ENCODE measurements at regions not wholly inside any gene's neighbourhood (a gene's known extent, or its start where the extent isn't known, plus 50 kb on each side); places are given as distances from the start of the nearest gene placed in this dataset.

DNA sequence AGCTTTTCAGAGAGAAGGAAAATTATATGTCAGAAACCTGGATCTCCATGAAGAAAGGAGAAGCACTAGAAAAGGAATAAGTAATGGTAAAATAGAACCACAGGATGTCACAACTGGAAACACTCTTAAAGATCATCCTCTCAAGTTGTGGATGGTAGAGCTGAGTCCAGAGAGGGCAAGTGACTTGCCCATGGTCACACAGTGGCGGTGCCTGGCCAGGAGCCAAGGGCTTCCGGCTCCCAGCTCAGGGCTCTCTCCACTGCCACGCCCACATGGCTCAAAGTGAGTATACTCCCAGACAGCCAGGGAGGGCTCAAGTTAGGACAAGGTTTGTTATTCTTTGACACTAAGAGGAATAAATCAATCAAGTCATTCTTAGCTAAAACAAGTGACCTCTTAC, 159.8 kb downstream of the COPRS start:
- Histone ChIP-seq H3K27me3 (ENCODE audit: control insufficient read depth in 2 of 2, insufficient read depth in 2 of 2, low read length in 2 of 2) (peaks cover 20 to 32% of the 10 kb centered on the region in 2 experiments; a peak in 4 of 5 replicates), H3K9me3 (replicated peaks; ENCODE audit: control insufficient read depth, insufficient read depth, low read depth, low read length) (no peaks in the 10 kb centered on the region), H3K4me3 (no peak overlapping the region), H3K36me3 (ENCODE audit: control insufficient read depth, insufficient read depth, low read length) (no peaks in the 10 kb centered on the region), H3K9ac (ENCODE audit: insufficient read depth in 1 of 2, low read depth in 2 of 2, low read length in 2 of 2) (no peak overlapping the region), H3K79me2 (ENCODE audit: control insufficient read depth, insufficient read depth, low read length) (no peaks in the 10 kb centered on the region), H3K4me1 (replicated peaks in 1 of 2; ENCODE audit: control insufficient read depth in 2 of 2, insufficient read depth in 2 of 2, low read length in 2 of 2) (no peaks in the 10 kb centered on the region), H3K27ac (ENCODE audit: extremely low read depth, low read depth, low read length) (no peak overlapping the region), H4K20me1 (replicated peaks; ENCODE audit: control insufficient read depth, insufficient read depth, low read length) (no peaks in the 10 kb centered on the region), H3K9me1 (ENCODE audit: control insufficient read depth, insufficient read depth, low read length) (no peaks in the 10 kb centered on the region), H3K4me2 (ENCODE audit: insufficient read depth, low read length) (no peak overlapping the region), H2AFZ (ENCODE audit: low read depth, low read length) (no peak overlapping the region)
- POLR2A ChIA-PET: interaction anchor here (0.7 kb wide), 1 partner anchor 224 kb away, joined by 3 read pairs; no protein-coding TSS in a partner anchor
- in situ Hi-C loops (cut with MboI): no loop called here
- no TSS peak for BruUV-seq (replicated peaks)
- intact Hi-C loops (cut with micrococcal nuclease): no loop called here
- FAIRE-seq: peak; percentile 86
- CTCF ChIA-PET (ENCODE audit: low intra/inter-chr PET ratio): interaction anchor here (0.6 kb wide), 1 partner anchor 36 kb away, joined by 3 read pairs; no protein-coding TSS in a partner anchor
- peak; percentile 50 to 64 (median 60) for DNase-seq (ENCODE audit: extremely low read depth in 1 of 4, low spot score in 3 of 4)
- ATAC-seq: peak; percentile 94
- 0% methylated on average over 3 of the region's 3 CpGs for WGBS (ENCODE audit: insufficient coverage, low coverage, missing lambda C conversion rate)
- TF ChIP-seq ZNF518B (CRISPR knock-in tag; IDR thresholded peaks at IDR 0.05): no peak
- no peak for TF ChIP-seq TOE1 (IDR thresholded peaks at IDR 0.05; ENCODE audit: borderline replicate concordance)
- TF ChIP-seq TOE1 (CRISPR knock-in tag; IDR thresholded peaks at IDR 0.05; ENCODE audit: borderline replicate concordance, low read depth): no peak
- no peak for TF ChIP-seq DMBX1 (CRISPR knock-in tag; IDR thresholded peaks at IDR 0.05; ENCODE audit: borderline replicate concordance)
- TF ChIP-seq SNIP1 (IDR thresholded peaks at IDR 0.05; ENCODE audit: low read depth): no peak
- no peak for TF ChIP-seq POLR2G (IDR thresholded peaks at IDR 0.05; ENCODE audit: low read depth, low read length)
- no peak for TF ChIP-seq ZNF584 (CRISPR knock-in tag; IDR thresholded peaks at IDR 0.05; ENCODE audit: low read depth)
- peak; percentile 76; the same call in 1 of the 2 replicates for TF ChIP-seq BCOR (IDR thresholded peaks at IDR 0.05)
- no peak for TF ChIP-seq SPI1 (IDR thresholded peaks at IDR 0.05; ENCODE audit: borderline replicate concordance, low read depth, low read length)
- no peak for TF ChIP-seq STAT5A (IDR thresholded peaks at IDR 0.05; ENCODE audit: borderline replicate concordance, low read length)
- no peak for TF ChIP-seq CTCF (IDR thresholded peaks at IDR 0.05 in 2 of 3, conservative IDR thresholded peaks at IDR 0.05 in 1 of 3; ENCODE audit: insufficient read depth in 2 of 3, low read depth in 1 of 3, low read length in 3 of 3)
- TF ChIP-seq SMARCA4 (IDR thresholded peaks at IDR 0.05): no peak
- TF ChIP-seq ESRRA (IDR thresholded peaks at IDR 0.05; ENCODE audit: borderline replicate concordance, low read depth): peak; percentile 16; the same call in 1 of the 2 replicates
- no peak for TF ChIP-seq ZNF311 (CRISPR knock-in tag; IDR thresholded peaks at IDR 0.05)
- TF ChIP-seq RBM22 (IDR thresholded peaks at IDR 0.05; ENCODE audit: low read depth, low read length, poor library complexity, severe bottlenecking): no peak
- peak; percentile 88 for TF ChIP-seq RBM25 (IDR thresholded peaks at IDR 0.05; ENCODE audit: low read depth, low read length, severe bottlenecking)
- TF ChIP-seq WHSC1 (IDR thresholded peaks at IDR 0.05; ENCODE audit: low read length): no peak
- TF ChIP-seq ZNF75A (CRISPR knock-in tag; IDR thresholded peaks at IDR 0.05): no peak
- no peak for TF ChIP-seq HNRNPUL1 (IDR thresholded peaks at IDR 0.05; ENCODE audit: low read length)
